NCI-H748 treated with DMSO at 0.1 percent for 48 hours (cell line): ENCODE measurements at regions not wholly inside any gene's neighbourhood (a gene's known extent, or its start where the extent isn't known, plus 50 kb on each side); places are given as distances from the start of the nearest gene placed in this dataset.
"Not testable (repeated sequence)": the region's sequence is repeated elsewhere in the genome, so short reads cannot be mapped to it uniquely, and the experiment has no call there.

ENCODE experiments used
- DNase-seq: peaks from one replicate; lab custom pipeline; 2025; lab: John Stamatoyannopoulos, UW

DNA sequence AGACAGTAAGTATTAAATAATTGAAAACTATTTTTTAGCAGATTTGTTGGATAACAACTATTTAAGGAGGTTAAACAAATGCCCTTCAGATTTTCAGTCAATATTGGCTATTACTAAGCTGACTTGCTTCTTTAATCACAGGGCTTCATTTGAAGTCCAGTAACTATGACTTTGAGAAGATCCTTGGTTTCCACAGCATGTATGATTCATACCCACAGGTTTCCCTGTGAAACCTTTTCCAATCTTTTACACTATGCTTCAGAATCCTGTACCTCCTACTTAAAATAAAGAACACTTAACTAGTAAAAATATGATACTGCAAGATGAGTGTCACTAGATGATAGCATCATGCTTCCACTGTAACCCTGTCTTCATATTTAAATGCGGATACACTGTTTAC is 211.9 kb downstream of the SPATA31A1 start:
- DNase-seq = not testable (repeated sequence)

DNA sequence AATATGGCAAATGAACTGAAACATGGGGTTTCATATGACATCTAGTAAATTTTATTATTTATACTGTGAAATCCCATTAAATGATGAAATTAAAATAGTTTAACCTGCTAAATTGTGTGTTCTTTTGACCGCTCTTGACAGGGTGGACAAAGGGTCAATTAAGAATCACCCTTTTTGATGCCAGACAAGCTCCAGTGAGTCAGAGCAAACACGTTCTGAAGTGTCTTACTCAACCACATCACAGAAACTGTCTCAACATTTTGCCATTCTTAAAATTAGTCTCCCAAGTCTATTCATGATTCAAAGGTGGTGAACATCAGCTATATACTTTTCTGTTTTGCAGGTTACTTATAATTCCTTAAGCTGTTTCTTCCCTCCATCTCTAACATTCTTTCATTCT is 213.4 kb downstream of the SPATA31A1 start:
- not testable (repeated sequence) for DNase-seq

DNA sequence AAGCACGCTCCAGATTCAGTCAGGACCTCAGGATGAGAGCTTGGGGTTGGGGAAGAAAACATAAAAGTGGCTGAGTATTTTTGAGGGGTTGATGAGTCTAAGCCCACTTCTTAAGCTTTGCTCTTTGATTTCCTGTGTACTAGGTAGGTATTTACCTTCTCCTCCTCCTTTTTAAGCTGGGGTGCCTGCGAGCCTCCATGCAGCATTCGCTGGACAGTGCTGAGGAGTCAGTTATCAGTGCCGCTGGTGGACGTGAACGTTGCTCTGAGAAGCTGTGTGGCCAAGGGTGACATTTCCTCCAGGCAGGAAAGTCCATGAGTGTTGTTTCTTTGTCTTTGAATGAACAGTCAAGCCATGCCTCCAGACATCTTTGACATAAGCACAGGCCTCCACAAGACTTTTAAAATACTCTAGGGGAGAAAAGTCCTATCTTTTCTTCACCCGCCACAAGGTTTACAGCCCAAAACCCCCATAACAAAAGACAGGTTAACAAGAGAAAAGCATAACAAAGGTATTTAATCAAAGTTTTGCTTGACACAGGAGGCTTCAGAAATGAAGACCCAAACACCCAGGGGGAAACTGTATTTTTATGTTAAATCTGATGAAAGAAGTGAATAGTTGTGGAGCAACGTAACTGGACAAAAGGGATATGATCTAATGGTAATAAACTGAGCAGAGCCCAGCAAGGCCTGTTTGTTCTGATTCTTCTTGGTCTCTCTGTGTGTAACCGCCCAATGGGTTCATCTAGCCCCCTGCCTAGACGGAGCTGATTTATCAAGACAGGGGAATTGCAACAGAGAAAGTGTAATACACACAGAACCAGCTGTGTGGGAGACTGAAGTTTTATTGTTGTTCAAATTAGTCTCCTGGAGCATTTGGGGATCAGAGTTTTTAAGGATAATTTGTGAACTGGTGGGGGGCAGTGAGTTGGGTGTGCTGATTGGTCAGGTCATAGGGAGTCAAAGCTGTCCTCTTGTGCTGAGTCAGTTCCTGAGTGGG is 217.9 kb downstream of the SPATA31A1 start:
- not testable (repeated sequence) for DNase-seq

DNA sequence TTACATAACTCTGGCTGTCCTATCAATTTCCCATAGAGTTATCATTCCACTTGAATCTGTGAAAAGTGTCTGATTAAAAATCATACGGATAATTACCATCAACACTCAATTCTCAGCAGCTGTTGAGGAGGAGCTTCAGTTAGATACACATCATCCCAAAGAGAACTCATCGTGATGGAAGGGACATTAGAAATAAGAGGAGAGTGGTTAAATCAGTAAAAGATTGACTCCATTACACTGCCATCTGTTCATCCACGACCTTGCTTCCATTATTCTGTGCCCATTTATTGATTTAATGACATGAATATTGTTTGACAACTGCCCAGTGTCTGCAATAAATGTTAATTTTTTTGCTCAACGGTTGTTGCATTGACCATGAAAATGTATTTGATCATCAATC is 223.5 kb downstream of the SPATA31A1 start:
- DNase-seq = not testable (repeated sequence)

DNA sequence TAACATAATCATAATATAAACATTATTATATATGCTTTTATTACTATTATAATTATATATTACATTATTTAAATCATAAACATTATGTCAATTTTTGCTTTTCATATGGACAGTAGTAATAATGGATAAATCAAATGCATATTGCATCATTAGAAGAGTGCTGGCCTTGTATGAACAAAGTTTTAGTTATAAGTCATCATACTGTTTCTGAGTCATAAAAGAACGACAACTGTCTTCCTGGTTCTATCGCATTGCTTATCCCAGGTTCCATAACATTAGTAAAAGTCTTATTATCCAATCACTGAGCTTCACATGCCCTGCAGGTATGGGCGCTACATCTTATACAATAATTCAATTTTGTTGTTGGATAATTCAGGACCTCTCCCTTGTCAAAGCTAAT is 225.8 kb downstream of the SPATA31A1 start:
- DNase-seq = not testable (repeated sequence)

DNA sequence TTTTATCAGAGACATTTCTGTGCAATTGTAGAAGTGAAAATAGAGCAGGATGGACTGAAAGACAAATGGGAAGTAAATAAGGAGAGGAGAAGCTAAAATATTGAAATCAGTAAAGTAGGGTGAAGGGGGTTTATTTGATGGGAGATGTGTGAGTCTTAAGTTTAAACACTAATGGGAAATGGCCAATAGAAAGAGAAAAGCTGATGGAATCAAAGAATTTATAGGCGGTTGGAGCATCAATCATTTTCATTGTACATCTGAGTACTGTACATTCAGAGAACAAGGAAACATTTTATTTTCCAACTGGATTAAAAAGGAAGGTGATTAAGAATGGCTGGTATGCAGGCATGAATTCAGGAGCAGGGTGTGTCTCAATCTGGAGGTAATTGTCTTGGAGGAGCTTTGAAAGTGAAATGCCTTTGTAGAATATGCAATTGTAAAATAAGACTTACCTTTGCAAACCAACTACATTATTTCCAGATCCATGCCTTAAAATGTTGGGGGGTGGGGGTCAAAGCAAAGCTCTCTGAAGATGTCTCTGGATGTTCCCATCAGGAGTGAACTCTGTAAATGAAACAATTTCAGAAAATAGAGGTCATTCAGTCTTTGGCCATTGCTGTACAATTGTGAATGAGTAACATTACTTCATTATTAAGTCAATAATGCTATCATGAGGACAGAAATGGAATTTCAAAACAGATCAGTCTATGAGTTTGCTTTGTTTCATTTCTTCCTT is 227.4 kb downstream of the SPATA31A1 start:
- DNase-seq = not testable (repeated sequence)

DNA sequence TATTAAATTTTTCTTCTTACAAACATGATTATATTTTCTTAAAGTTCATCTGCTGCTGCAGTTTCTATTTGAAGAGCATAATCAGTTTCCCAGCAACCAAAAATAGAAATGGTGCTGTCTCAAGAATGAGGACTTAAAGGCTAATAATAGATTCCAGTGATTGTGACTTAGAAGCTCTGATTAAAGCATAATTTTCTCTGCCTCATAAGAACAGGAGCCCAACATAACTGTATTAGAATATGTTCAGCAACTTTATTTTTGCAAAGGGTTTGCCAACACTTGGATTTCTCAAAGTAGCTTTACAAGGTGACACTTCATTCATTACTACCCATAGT is 227.9 kb downstream of the SPATA31A1 start:
- DNase-seq = not testable (repeated sequence)

DNA sequence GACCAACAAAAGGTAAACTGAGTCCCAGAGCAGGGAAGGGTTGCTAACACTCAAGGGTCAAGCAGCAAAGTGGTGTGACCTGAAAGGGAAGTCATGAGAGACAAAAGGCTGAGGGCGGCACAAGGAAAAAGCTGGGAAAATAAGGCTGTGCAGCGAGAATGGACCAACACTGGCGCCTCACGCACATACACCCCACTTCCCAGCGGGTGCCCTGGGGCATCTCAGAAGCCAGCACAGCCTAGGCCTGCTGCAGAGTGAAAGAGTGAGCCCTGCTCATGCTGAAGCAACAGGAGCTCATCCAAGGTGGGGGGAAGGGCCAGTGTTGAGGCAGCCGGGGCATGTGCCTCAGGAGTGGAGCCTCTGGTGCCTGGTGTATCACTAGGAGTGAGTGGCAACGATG is 229.8 kb downstream of the SPATA31A1 start:
- not testable (repeated sequence) for DNase-seq

DNA sequence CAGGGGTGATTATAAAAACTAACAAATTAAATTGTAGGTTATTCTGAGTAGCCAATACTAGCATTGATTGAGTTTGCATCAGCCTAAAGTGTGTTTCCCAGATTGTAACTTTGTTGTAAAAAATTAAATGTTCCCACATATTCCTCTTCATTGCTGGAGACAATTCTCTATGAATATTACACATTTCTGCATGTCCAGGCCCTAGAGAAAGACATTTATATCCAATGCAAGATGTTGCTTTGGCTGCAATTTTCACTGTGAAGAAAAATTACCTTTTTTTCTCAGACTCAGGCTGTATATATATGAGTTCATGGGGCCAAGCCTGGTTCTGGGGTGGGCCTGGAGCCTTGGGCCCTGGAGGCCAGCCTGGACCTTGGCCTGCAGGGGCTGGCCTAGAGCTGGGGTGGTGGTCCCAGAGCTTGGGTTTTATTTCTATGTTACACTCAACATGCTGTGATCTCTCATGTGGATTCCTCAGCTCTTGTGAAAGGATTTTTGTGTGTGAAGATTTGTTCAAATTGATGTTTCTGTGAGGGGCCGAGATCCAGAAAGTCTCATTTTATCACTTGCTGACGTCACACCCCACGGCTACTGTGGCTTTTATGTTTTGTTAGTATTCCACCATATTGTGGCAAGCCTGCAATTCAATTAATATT is 232.5 kb downstream of the SPATA31A1 start:
- no peak for DNase-seq

DNA sequence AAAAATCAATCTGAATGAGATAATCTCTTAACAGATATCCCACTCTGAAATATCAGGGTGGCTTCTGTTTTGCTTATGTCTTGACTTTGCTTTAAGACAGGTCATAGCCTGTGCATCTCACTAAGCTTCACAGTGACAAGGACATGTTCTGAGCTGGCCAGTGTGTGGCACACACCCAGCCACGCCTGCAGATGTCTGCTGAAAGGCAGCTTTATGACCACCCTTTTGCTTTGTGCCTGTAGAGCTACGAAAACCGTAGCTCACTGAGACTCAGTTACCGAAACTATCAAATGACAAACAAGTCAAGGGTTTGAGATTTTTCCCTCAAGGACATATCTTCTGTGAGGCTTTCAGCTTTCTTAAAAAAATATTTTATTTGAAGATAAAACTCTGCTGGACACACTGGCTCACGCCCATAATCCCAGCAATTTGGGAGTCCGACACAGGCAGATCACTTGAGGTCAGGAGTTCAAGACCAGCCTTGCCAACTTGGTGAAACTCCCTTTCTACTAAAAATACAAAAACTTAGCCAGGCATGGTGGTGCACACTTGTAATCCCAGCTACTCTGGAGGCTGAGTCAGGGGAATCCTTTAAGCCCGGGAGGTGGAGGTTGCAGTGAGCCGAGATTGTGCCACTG is 233.2 kb downstream of the SPATA31A1 start:
- DNase-seq = no peak

DNA sequence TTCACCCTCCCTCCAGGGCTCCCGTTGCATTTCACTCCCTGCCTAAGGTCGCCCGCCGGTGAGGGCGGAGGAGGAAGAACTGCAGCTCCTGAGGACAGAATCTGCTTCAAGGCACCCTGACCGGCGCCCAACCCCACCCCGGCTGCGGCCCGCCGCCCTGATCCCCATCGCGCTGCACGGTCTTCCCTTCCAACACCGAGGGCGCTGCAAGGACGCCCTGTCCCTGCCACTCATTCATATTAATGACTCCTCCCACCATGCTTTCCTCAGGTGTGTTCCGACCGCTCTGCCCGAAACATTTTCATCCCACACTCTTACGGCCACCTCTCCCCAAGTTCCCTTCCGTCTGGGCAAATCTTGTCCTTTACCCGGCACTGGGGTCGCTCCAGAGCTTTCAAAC is 248.6 kb downstream of the SPATA31A1 start:
- not testable (repeated sequence) for DNase-seq

DNA sequence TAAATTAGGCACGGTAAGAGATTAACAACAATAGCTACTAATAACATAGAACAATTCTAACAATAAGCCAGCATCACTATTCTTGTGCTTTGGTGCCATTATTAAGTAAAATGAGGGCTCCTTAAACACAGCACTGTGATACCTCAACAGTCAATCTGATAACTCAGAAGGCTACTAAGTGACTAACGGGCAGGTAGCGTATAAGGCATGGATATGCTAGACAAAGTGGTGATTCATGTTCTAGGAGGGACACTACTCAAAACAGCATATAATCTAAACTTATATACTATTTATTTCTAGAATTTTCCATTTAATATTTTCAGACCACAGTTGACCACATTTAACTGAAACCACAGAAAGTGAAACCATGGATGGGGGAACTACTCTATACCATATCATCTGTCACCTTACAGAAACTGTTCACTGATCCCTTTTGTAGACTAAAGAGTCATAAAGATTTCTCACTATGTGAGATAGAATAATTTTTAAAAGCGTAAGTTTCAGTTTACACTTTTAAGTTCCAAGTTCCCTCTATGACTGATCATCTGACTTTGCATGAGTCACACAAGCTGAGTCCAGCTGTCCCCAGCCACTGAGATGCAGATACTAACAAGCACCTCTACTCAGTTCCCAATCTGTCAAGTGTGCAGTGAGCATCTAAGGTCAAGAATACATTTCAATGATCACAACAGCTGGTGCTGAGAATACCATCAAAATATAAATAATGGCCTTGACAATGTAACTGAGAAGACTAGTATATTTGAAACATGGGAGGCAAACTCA is 256.2 kb downstream of the SPATA31A1 start:
- DNase-seq = not testable (repeated sequence)

DNA sequence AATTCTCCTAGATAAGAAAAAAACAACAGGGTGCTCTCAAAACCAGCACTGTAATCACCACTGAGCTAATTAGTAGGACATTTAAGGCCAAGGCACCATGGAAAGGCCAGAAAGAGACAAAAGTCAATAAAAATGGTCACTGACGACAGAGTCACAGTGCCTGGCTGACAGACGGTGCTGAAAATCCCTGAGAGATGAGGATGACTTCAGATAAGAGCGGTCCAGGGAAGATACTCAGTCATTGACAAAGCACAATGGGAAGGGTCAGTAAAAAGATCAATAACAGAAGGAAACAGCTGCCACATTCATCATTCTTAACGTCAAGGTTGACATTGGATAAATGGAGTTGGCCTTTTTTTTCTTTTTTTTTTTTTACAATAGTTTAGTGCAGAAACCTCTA is 261.0 kb downstream of the SPATA31A1 start:
- DNase-seq = not testable (repeated sequence)

DNA sequence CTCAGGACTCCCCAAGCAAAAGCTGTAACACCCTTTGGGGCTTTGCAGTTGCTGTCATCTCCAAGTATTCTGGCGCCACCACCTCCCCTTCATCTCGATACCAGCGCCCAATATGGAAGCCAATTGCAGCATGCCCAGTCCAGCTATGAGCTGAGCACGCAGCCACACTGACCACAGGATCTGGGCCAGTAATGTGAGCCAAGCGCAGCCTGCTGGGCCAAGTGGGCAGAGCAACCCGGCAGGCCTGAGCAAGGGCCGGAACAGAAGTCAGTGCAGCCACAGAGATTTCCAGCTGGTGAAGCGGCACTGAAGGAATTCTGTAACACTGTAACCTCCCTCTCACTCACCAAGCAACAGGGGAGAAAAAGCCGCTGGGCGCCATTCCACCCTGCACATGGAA is 268.6 kb downstream of the SPATA31A1 start:
- not testable (repeated sequence) for DNase-seq

DNA sequence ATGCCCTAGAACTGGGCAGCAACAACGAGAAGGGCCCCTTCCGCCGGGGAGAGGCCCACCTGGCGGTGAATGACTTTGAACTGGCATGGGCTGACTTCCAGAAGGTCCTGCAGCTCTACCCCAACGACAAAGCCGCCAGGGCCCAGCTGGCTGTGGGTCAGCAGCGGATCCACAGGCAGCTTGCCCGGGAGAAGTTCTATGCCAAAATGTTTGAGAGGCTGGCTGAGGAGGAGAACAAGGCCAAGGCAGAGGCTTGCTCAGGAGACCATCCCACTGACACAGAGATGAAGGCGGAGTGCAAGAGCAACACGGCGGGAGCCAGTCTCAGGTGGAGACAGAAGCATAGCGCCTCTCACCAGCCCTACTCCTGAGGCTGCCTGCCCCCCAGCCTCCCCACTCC is 276.6 kb downstream of the SPATA31A1 start:
- DNase-seq = not testable (repeated sequence)

DNA sequence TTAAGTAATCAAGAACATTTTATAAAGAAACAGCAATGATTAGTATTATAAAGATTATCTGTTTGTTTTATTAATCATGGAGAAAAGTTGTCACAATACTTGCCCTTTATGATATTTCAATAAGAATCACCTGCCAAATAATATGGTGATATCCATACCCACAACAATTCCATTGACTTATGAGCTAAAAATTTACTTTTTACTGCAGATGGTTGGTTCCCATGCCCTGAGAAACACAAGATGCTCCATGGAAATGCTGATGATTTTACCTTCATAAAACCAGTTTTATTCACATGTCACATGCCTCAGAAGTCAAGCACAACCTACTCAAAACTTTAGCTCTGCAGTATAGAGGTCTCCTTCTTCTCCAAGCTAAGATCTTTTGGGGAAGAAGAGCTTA is 293.6 kb downstream of the SPATA31A1 start:
- DNase-seq = not testable (repeated sequence)

DNA sequence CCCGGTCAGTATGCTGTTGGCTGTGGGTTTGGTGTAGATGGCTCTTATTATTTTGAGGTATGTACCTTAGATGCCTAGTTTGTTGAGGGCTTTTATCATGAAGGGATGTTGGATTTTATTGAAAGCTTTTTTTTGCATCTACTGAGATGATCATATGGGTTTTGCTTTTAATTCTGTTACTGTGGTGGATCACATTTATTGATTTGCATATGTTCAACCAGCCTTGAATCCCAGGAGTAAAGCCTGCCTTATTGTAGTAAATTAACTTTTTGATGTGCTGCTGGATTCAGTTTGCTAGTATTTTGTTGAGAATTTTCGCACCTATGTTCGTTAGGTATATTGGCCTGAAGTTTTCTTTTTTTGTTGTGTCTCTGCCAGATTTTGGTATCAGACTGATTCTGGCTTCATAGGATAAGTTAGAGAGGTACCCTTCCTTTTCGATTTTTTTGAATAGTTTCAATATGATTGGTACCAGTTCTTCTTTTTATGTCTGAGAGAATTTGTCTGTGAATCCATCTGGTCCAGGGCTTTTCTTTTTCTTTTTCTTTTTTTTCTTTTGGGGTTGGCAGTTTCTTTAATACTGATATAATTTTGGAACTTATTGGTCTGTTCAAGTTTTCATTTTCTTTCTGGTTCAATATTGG is 301.6 kb downstream of the SPATA31A1 start:
- DNase-seq = not testable (repeated sequence)

DNA sequence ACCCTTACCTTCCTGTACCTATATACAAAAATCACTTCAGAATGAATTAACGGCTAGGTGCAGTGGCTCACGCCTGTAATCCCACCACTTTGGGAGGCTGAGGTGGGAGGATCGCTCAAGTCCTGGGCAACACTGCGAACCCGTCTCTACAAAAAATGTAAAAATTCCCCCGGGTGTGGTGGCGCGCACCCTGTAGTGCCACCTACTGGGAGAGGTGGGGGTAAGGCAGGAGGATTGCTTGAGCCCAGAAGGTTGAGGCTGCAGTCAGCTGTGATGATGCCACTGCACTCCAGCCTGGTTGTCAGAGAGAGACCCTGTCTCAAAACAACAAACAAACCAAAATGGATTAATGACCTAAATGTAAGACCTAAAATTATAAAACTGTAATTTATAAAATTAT is 307.6 kb downstream of the SPATA31A1 start:
- DNase-seq = not testable (repeated sequence)

DNA sequence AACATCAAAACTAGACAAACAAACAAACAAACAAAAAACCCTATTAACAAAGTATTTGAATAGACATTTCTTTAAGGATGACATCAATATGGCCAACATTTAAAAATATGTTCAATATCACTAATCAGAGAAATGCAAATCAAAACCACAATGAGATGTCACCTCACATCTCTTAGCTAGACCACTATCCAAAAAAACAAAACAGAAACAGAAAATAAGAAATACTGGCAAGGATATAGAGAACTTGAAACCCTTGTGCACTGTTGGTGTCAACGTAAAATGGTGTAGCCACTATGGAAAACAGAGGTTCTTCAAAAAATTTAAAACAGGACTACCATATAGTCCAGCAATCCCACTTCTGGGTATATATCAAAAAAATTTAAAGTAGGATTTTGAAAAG is 308.2 kb downstream of the SPATA31A1 start:
- DNase-seq = not testable (repeated sequence)

DNA sequence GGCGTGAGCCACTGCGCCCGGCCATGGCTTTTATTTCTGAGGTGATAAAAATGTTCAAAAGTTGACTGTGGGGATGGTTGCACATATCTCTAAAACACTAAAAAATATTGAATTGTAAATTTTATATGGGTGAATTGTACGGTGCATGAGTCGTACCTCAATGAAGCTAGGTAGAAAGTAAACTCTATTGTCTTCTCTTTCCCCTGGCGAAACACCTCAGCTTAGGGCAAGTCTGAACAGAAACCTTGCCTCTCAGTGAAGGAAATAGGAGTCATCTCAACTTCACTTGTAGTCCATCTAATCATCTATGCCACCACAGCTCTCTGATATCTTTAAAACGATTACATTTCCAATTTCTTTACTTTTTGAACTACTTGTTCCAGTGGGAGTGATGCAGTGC is 309.6 kb downstream of the SPATA31A1 start:
- DNase-seq = not testable (repeated sequence)
